T-helper 1 cell (primary cell): ENCODE measurements at regions not wholly inside any gene's neighbourhood (a gene's known extent, or its start where the extent isn't known, plus 50 kb on each side); places are given as distances from the start of the nearest gene placed in this dataset.
"Not testable (repeated sequence)": the region's sequence is repeated elsewhere in the genome, so short reads cannot be mapped to it uniquely, and the experiment has no call there.

Experiments used
- DNase-seq, 5 donors: peaks; one replicate each; pipeline ENCODE4 v3.0.0-alpha.2; 2012 to 2020

GRCh38 chr1:220942278-220942677 lies 63.0 kb downstream of the HLX start:
- DNase-seq: no peak

GRCh38 chr1:220942914-220943313 lies 63.7 kb downstream of the HLX start:
- DNase-seq: not testable (repeated sequence)

- no peak for DNase-seq
These were observed 64.2 kb downstream of the HLX start for GRCh38 chr1:220943319-220943996.

- DNase-seq: no peak
These were observed 71.3 kb downstream of the HLX start for GRCh38 chr1:220950576-220950975.

- no peak for DNase-seq
These were observed 73.9 kb downstream of the HLX start for GRCh38 chr1:220952961-220953643.

- DNase-seq: no peak
These were observed 75.3 kb downstream of the HLX start for GRCh38 chr1:220954321-220955075.

GRCh38 chr1:220955116-220955515 lies 75.9 kb downstream of the HLX start:
- DNase-seq: no peak

- DNase-seq: no peak
These were observed 77.4 kb downstream of the HLX start for GRCh38 chr1:220956501-220957232.

GRCh38 chr1:220957233-220957605 lies 78.0 kb downstream of the HLX start:
- DNase-seq: no peak

GRCh38 chr1:220958234-220958633 lies 79.0 kb downstream of the HLX start:
- DNase-seq: no peak

GRCh38 chr1:220962031-220962751 lies 82.9 kb downstream of the HLX start:
- DNase-seq: no peak

- no peak for DNase-seq
These were observed 86.8 kb downstream of the HLX start for GRCh38 chr1:220966041-220966440.

GRCh38 chr1:220966473-220966872 lies 87.2 kb downstream of the HLX start:
- no peak for DNase-seq

- no peak for DNase-seq
These were observed 87.8 kb downstream of the HLX start for GRCh38 chr1:220966881-220967611.

- DNase-seq: no peak
These were observed 88.7 kb downstream of the HLX start for GRCh38 chr1:220967911-220968310.

- DNase-seq: not testable (repeated sequence)
These were observed 90.0 kb downstream of the HLX start for GRCh38 chr1:220969281-220969680.

- no peak for DNase-seq
These were observed 91.1 kb downstream of the HLX start for GRCh38 chr1:220970311-220970710.

- no peak for DNase-seq
These were observed 92.0 kb downstream of the HLX start for GRCh38 chr1:220971221-220971620.

- DNase-seq: no peak
These were observed 95.2 kb downstream of the HLX start for GRCh38 chr1:220974431-220974830.

- no peak for DNase-seq
These were observed 97.1 kb downstream of the HLX start for GRCh38 chr1:220976390-220976789.

GRCh38 chr1:220979371-220979770 lies 100.1 kb downstream of the HLX start:
- DNase-seq: no peak

GRCh38 chr1:220982686-220983085 lies 103.4 kb downstream of the HLX start:
- DNase-seq: no peak
